T-helper 2 cell (primary cell): ENCODE measurements at regions not wholly inside any gene's neighbourhood (a gene's known extent, or its start where the extent isn't known, plus 50 kb on each side); places are given as distances from the start of the nearest gene placed in this dataset.
"Not testable (repeated sequence)": the region's sequence is repeated elsewhere in the genome, so short reads cannot be mapped to it uniquely, and the experiment has no call there.

Source experiments
- DNase-seq, 5 experiments: peaks; one replicate each; pipeline versions ENCODE4 v3.0.0 to v3.0.0-alpha.2; 2012 to 2022

GRCh38 chr5:152106571-152106970 is 181.9 kb upstream of the GLRA1 start:
- DNase-seq = no peak

- DNase-seq = no peak
Measured at GRCh38 chr5:152105085-152105484, 180.4 kb upstream of the GLRA1 start.

DNA sequence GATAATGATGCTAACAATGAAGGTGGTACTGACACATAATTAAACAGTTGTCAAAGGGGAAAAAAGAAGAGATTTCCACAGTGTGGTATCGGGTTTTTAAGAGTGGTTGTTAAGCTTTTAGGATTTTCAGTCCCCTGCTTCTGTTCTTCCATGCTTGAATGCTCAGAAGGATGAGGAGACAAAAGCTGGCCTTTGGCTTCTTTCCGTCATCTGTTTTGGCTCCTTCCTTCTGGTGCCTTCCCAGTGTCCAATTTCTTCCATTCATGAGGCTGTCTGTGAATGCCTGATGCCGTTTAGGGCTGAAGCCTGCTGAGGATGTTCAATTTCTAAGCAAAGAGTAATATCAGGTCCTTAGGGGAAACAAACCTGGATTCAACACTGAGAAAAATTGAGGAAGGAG is 179.6 kb upstream of the GLRA1 start:
- no peak for DNase-seq

- not testable (repeated sequence) for DNase-seq
Measured at GRCh38 chr5:152102908-152103307, 178.3 kb upstream of the GLRA1 start.

DNA sequence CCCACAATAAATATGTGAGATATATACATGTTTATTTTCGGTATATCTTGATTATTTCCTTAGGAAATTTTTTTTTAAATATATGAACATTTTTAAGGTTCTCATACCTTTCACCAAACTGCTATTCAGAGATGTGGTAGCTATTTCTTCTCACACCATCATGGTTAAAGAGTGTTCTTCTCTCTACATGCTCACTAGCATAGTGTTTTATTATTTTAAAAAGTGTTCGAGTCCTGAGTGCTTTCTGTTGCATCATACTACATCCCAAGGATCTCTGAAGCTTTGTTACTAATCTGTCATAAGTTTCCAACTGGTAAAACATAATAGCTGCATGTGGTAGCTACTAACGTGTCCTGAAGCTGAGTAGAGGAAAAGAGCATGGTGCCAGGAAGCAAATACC is 177.4 kb upstream of the GLRA1 start:
- DNase-seq = no peak

- DNase-seq = no peak
Measured at GRCh38 chr5:152100462-152100861, 175.8 kb upstream of the GLRA1 start.

GRCh38 chr5:152097128-152097527 is 172.5 kb upstream of the GLRA1 start:
- DNase-seq = peak in 1 of 5 experiments; percentile 1

DNA sequence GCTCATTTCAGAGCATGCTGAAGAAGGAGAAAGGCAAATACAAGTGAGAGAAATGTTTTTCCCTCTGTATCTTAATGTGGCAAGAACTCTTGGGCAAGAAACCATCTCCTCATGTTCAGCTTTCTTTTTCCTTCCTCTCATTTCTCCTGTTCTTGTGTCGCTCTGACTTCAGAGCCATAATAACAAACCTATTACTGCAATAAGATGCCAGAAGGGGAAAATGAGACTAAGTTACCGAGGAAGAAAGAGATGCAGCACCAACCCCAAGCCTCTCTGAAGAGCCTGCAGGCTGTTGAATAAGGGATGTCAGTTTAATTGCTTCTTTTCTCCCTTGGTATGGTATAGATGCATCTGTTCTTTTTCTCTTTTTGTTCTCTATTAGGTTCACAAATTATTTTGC is 170.1 kb upstream of the GLRA1 start:
- DNase-seq = no peak

DNA sequence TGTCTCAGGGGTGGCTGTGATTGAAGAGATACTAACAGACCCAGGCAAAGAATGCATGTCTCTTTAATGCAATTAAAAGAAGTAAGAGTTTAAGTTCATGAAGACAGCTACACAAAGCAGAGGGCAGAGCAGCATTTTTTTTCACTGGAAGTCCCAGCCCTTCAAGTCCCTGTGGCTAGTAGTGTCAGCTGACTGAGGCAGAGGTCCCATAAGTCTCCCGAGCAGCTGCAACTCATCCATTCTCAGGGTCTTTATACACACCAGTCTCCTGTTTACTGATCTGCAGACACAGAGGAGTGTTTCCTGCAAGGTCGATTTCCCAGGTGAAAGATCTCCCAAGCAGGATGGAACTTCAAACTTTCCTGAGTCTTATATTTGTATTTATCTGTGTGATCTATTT is 169.4 kb upstream of the GLRA1 start:
- DNase-seq = no peak

- DNase-seq = no peak
Measured at GRCh38 chr5:152092580-152092979, 167.9 kb upstream of the GLRA1 start.

GRCh38 chr5:152089644-152090043 is 165.0 kb upstream of the GLRA1 start:
- DNase-seq = no peak

- no peak for DNase-seq
Measured at GRCh38 chr5:152086668-152087067, 162.0 kb upstream of the GLRA1 start.

GRCh38 chr5:152084476-152084875 is 159.8 kb upstream of the GLRA1 start:
- DNase-seq = no peak

DNA sequence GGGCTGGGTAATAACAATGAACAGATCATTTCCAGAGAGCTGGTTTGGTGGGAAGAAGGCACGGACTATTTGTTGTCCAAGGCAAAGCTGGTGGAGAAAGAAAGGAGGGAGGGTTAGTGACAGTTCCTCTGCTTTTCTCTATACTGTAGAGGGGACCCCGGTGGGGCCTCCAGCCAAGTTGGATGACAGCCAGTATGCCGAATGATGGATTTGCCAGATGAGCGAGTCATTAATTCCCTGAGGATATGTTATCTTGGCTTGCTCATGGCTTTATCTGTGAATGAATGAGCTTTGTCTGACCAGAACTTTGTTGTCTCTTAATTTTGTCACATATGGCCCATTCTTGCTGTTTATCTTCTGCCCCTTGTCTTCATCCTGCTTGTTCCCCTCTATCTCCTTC is 158.6 kb upstream of the GLRA1 start:
- DNase-seq = no peak

GRCh38 chr5:152072091-152072490 is 147.4 kb upstream of the GLRA1 start:
- no peak for DNase-seq

DNA sequence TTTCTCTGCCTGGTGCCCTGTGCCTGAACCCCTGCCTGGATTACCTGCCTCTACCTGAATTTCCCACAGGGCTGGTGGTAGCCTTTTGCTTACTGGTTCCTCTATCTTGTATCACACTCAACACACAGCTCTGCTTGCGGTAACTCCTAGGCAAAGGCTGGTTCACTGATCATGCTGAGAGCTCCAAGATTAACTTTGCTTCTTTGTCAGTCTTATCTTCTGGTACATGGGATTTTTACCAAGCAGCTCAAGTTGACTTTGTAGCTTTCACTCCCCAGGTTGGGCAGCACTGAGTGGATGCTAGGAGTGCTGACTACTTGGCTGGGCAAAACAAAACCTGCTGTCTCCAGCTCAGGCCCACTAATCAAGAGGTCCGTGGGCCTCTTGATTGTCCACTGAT is 145.9 kb upstream of the GLRA1 start:
- no peak for DNase-seq

GRCh38 chr5:152066784-152067183 is 142.1 kb upstream of the GLRA1 start:
- no peak for DNase-seq

DNA sequence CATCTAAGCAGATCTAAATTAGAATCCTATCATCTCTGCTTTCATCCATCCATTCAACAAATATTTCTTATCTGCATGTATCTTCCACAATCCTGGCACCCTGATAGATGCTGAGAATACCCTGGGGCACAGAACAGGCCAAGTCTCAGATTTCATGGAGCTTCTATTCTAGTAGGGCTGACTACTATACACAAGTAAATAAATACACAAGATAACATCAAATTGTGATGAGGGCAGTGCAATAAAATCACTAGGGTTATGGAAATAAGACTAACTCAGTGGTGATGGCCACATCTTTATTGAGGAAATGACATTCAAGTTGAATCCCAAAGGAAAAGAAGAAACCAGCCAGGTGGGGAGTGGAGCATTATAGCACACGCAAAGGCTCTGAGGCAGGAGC is 138.4 kb upstream of the GLRA1 start:
- DNase-seq = no peak

- DNase-seq = no peak
Measured at GRCh38 chr5:152061095-152061494, 136.4 kb upstream of the GLRA1 start.

GRCh38 chr5:152058267-152058666 is 133.6 kb upstream of the GLRA1 start:
- no peak for DNase-seq

GRCh38 chr5:152056931-152057330 is 132.3 kb upstream of the GLRA1 start:
- no peak for DNase-seq

GRCh38 chr5:152052470-152052869 is 127.8 kb upstream of the GLRA1 start:
- no peak for DNase-seq

GRCh38 chr5:152051499-152052454 is 127.1 kb upstream of the GLRA1 start:
- no peak for DNase-seq

- DNase-seq = no peak
Measured at GRCh38 chr5:152046361-152046760, 121.7 kb upstream of the GLRA1 start.

DNA sequence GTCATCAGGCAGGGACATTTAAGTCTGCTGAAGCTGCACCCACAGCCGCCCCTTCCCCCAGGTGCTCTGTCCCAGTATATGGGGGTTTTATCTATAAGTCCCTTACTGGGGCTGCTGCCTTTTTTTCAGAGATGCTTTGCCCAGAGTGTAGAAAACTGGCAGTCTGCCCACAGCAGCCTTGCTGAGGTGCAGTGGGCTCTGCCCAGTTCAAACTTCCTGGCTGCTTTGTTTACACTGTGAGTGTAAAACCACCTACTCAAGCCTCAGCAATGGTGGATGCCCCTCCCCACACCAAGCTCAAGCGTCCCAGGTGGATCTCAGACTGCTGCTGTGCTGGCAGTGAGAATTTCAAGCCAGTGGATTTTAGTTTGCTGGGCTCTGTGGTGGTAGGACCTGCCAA is 114.2 kb upstream of the GLRA1 start:
- peak in 2 of 5 experiments; percentile 4 to 29 for DNase-seq
